Tibial nerve (tissue), 4 donors: ENCODE measurements at regions not wholly inside any gene's neighbourhood (a gene's known extent, or its start where the extent isn't known, plus 50 kb on each side); places are given as distances from the start of the nearest gene placed in this dataset.

ENCODE experiments used
- EP300 ChIP-seq, 2 donors: sonication (generic); formaldehyde crosslinking; IDR thresholded peaks; one replicate each; pipeline ENCODE4 v1.6.1; 2017; ENCODE audit warnings: antibody characterized with exemption in 2 of 2, mild to moderate bottlenecking in 1 of 2
- POLR2A ChIP-seq, 2 donors: fragments of 450-650 bp; IDR thresholded peaks; one replicate each; pipeline ENCODE4 v1.6.1; 2017; ENCODE audit warnings: antibody characterized with exemption in 2 of 2, mild to moderate bottlenecking in 2 of 2, moderate library complexity in 2 of 2
- TF ChIP-seq, protein P1 (sequence below), 5 experiments: fragments of 200-600 bp in 3 of 5; fragments of 450-650 bp in 2 of 5; sonication (generic) in 3 of 5; IDR thresholded peaks; one replicate each; pipeline ENCODE4 v1.5.1; 2016 to 2019; ENCODE audit warnings: antibody characterized with exemption in 5 of 5, mild to moderate bottlenecking in 3 of 5, moderate library complexity in 2 of 5

DNA sequence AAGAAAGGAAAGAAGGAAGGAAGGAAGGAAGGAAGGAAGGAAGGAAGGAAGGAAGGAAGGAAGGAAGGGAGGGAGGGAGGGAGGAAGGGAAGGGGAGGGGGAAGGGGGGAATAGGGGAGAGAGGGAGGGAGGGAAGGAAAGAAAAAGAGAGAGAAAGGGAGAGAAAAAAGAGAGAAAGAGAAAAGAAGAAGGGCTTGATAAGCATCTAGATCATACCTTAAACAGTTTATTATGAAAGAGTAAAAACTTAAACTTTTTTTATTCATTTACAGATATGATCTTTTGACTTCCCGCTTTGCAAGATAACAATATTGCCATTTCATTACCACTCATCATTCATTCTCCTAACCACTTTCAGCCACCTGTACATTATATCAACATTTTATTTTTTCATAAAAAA lies 53.6 kb upstream of the TMEM106B start:
- TF ChIP-seq, protein P1, sequence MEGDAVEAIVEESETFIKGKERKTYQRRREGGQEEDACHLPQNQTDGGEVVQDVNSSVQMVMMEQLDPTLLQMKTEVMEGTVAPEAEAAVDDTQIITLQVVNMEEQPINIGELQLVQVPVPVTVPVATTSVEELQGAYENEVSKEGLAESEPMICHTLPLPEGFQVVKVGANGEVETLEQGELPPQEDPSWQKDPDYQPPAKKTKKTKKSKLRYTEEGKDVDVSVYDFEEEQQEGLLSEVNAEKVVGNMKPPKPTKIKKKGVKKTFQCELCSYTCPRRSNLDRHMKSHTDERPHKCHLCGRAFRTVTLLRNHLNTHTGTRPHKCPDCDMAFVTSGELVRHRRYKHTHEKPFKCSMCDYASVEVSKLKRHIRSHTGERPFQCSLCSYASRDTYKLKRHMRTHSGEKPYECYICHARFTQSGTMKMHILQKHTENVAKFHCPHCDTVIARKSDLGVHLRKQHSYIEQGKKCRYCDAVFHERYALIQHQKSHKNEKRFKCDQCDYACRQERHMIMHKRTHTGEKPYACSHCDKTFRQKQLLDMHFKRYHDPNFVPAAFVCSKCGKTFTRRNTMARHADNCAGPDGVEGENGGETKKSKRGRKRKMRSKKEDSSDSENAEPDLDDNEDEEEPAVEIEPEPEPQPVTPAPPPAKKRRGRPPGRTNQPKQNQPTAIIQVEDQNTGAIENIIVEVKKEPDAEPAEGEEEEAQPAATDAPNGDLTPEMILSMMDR (IDR thresholded peaks at IDR 0.05): no peak
- TF ChIP-seq POLR2A (IDR thresholded peaks at IDR 0.05): no peak
- no peak for TF ChIP-seq EP300 (IDR thresholded peaks at IDR 0.05)
